AG10803 (cell line): ENCODE measurements at regions not wholly inside any gene's neighbourhood (a gene's known extent, or its start where the extent isn't known, plus 50 kb on each side); places are given as distances from the start of the nearest gene placed in this dataset.

Experiments
- DNase-seq: peaks from one replicate; pipeline ENCODE4 v3.0.0; 2010; ENCODE audit warnings: low read depth
- H3K4me3 ChIP-seq: 2 replicates; pipeline ENCODE4 v1.5.1; 2011; ENCODE audit warnings: mild to moderate bottlenecking, low read length, control low read depth
- CTCF ChIP-seq: conservative IDR thresholded peaks from 2 replicates; pipeline ENCODE4 v1.5.1; 2011; ENCODE audit warnings: mild to moderate bottlenecking, low read length, control low read depth, inconsistent platforms

- no peak for TF ChIP-seq CTCF
- H3K4me3 ChIP-seq = no peak overlapping the region
- DNase-seq = no peak
Measured at GRCh38 chrX:148424570-148424969, 75.8 kb upstream of the AFF2 start.

- TF ChIP-seq CTCF = no peak
- no peak overlapping the region for H3K4me3 ChIP-seq
- DNase-seq = no peak
Measured at GRCh38 chrX:148426467-148426866, 74.0 kb upstream of the AFF2 start.

- H3K4me3 ChIP-seq = no peak overlapping the region
- no peak for DNase-seq
- TF ChIP-seq CTCF = no peak
Measured at GRCh38 chrX:148441387-148441786, 59.0 kb upstream of the AFF2 start.

GRCh38 chrX:148443216-148443615 lies 57.2 kb upstream of the AFF2 start:
- TF ChIP-seq CTCF = no peak
- DNase-seq = no peak
- H3K4me3 ChIP-seq = no peak overlapping the region

- no peak overlapping the region for H3K4me3 ChIP-seq
Measured at GRCh38 chrX:148448686-148449085, 51.7 kb upstream of the AFF2 start.

More at GRCh38 chrX:148448686-148449085, 51.7 kb upstream of the AFF2 start:
- DNase-seq = no peak
- no peak for TF ChIP-seq CTCF
